IMR-90 (cell line): ENCODE measurements at regions not wholly inside any gene's neighbourhood (a gene's known extent, or its start where the extent isn't known, plus 50 kb on each side); places are given as distances from the start of the nearest gene placed in this dataset.

Source experiments
- ATAC-seq: fragments of 200-7000 bp; cut with Tn5 transposase; 2 replicates; pipeline ENCODE4 v1.9.1; 2020; ENCODE audit warnings: low read depth, mild to moderate bottlenecking, moderate library complexity
- BruUV-seq: library from RNA; stranded (reverse); fragments of 400-500 nt; replicated peaks from 2 replicates; lab custom pipeline; 2021; lab: Mats Ljungman, UMichigan
- CTCF ChIA-PET: fragments of 300-600 bp; formaldehyde crosslinking; extraction: SDS; loops from one replicate; lab custom pipeline; 2021; ENCODE audit warnings: antibody characterized with exemption; lab: Yijun Ruan, JAX
- POLR2A ChIA-PET: fragments of 300-600 bp; sonication (Branson Sonifier 250); formaldehyde crosslinking; loops from one replicate; lab custom pipeline; 2022; ENCODE audit warnings: antibody characterized with exemption; ENCODE audit not compliant: unreplicated experiment; lab: Charles Lee
- DNase-seq: peaks from one replicate; pipeline ENCODE4 v3.0.0; 2013
- H2AFZ ChIP-seq: replicated peaks from 2 replicates; pipeline ENCODE3; 2013; ENCODE audit warnings: low read length, mild to moderate bottlenecking; ENCODE audit not compliant: poor library complexity
- H2AK5ac ChIP-seq: 2 replicates; pipeline ENCODE4 v1.6.1; 2013; ENCODE audit warnings: low read depth, low read length, inconsistent platforms
- H2AK9ac ChIP-seq: replicated peaks from 2 replicates; pipeline ENCODE3; 2013; ENCODE audit warnings: mild to moderate bottlenecking, low read depth, low read length, moderate library complexity; ENCODE audit not compliant: poor library complexity
- H2BK120ac ChIP-seq: 2 replicates; pipeline ENCODE4 v1.6.1; 2013; ENCODE audit warnings: low read depth, low read length, inconsistent platforms
- H2BK15ac ChIP-seq: 3 replicates; pipeline ENCODE4 v1.6.1; 2013; ENCODE audit warnings: low read depth, low read length, inconsistent platforms
- H2BK20ac ChIP-seq: 2 replicates; pipeline ENCODE4 v1.6.1; 2013; ENCODE audit warnings: low read depth, mild to moderate bottlenecking, inconsistent platforms, low read length, moderate library complexity
- H2BK5ac ChIP-seq: 2 replicates; pipeline ENCODE4 v1.6.1; 2013; ENCODE audit warnings: mild to moderate bottlenecking, low read depth, low read length, inconsistent platforms; ENCODE audit not compliant: poor library complexity, severe bottlenecking
- H3K14ac ChIP-seq: replicated peaks from 2 replicates; pipeline ENCODE4 v1.6.1; 2013; ENCODE audit warnings: low read depth, low read length, inconsistent platforms
- H3K18ac ChIP-seq: 2 replicates; pipeline ENCODE4 v1.6.1; 2013; ENCODE audit warnings: low read depth, low read length, control low read depth
- H3K23ac ChIP-seq: 2 replicates; pipeline ENCODE4 v1.6.1; 2013; ENCODE audit warnings: low read depth, low read length, inconsistent platforms
- H3K27ac ChIP-seq: 2 replicates; pipeline ENCODE4 v1.5.1; 2013; ENCODE audit warnings: mild to moderate bottlenecking, control low read depth, low read length; ENCODE audit not compliant: insufficient read depth
- H3K27me3 ChIP-seq: 2 replicates; pipeline ENCODE4 v1.6.1; 2013; ENCODE audit warnings: low read length; ENCODE audit not compliant: control insufficient read depth, insufficient read depth
- H3K36me3 ChIP-seq: 2 replicates; pipeline ENCODE4 v1.6.1; 2013; ENCODE audit warnings: low read length, mixed read lengths; ENCODE audit not compliant: control insufficient read depth, insufficient read depth
- H3K4ac ChIP-seq: 2 replicates; pipeline ENCODE4 v1.6.1; 2013; ENCODE audit warnings: low read depth, low read length, inconsistent platforms
- H3K4me1 ChIP-seq: 2 replicates; pipeline ENCODE4 v1.6.1; 2013; ENCODE audit warnings: low read length, mixed read lengths; ENCODE audit not compliant: control insufficient read depth, insufficient read depth
- H3K4me2 ChIP-seq: 2 replicates; pipeline ENCODE4 v1.6.1; 2013; ENCODE audit warnings: low read depth, mild to moderate bottlenecking, control low read depth, low read length, moderate library complexity
- H3K4me3 ChIP-seq: 2 replicates; pipeline ENCODE4 v1.5.1; 2013; ENCODE audit warnings: low read depth, mild to moderate bottlenecking, control low read depth, low read length, moderate library complexity; ENCODE audit not compliant: insufficient read depth
- H3K56ac ChIP-seq: 2 replicates; pipeline ENCODE4 v1.6.1; 2013; ENCODE audit warnings: low read length, inconsistent platforms; ENCODE audit not compliant: insufficient read depth; ENCODE audit errors: extremely low read depth
- H3K79me1 ChIP-seq, 2 experiments: 2 replicates each; pipeline ENCODE4 v1.6.1; 2013; ENCODE audit warnings: low read length in 2 of 2, inconsistent platforms in 1 of 2, low read depth in 1 of 2
- H3K9ac ChIP-seq: 2 replicates; pipeline ENCODE4 v1.6.1; 2013; ENCODE audit warnings: low read depth, low read length, control low read depth
- H3K9me1 ChIP-seq: 2 replicates; pipeline ENCODE4 v1.6.1; 2013; ENCODE audit warnings: low read length, inconsistent platforms; ENCODE audit not compliant: insufficient read depth
- H3K9me3 ChIP-seq: 2 replicates; pipeline ENCODE4 v1.6.1; 2013; ENCODE audit warnings: low read length; ENCODE audit not compliant: control insufficient read depth, insufficient read depth
- H4K20me1 ChIP-seq: 2 replicates; pipeline ENCODE4 v1.6.1; 2013; ENCODE audit warnings: low read length, inconsistent platforms; ENCODE audit not compliant: insufficient read depth
- H4K5ac ChIP-seq: 2 replicates; pipeline ENCODE4 v1.6.1; 2013; ENCODE audit warnings: mild to moderate bottlenecking, low read depth, low read length, control low read depth
- H4K8ac ChIP-seq, 2 experiments: 2 replicates each; pipeline ENCODE4 v1.6.1; 2013; ENCODE audit warnings: low read depth in 2 of 2, low read length in 2 of 2, control low read depth in 1 of 2, inconsistent platforms in 1 of 2
- H4K91ac ChIP-seq: 2 replicates; pipeline ENCODE4 v1.6.1; 2013; ENCODE audit warnings: low read depth, low read length, inconsistent platforms; ENCODE audit not compliant: insufficient read depth
- CTCF ChIP-seq: conservative IDR thresholded peaks from 2 replicates; pipeline ENCODE4 v1.5.1; 2012; ENCODE audit warnings: mild to moderate bottlenecking, low read depth, low read length, improper control_type of control experiment
- ELK1 ChIP-seq: fragments of 150-350 bp; IDR thresholded peaks from 2 replicates; pipeline ENCODE4 v1.6.1; 2016; ENCODE audit warnings: low read depth, mild to moderate bottlenecking, low read length, moderate library complexity, borderline replicate concordance
- NFE2L2 ChIP-seq: fragments of 150-350 bp; IDR thresholded peaks from 2 replicates; pipeline ENCODE4 v1.6.1; 2016; ENCODE audit warnings: low read depth, mild to moderate bottlenecking, low read length
- RAD21 ChIP-seq: IDR thresholded peaks from 2 replicates; pipeline ENCODE4 v1.6.1; 2012; ENCODE audit warnings: low read length, improper control_type of control experiment
- RCOR1 ChIP-seq: IDR thresholded peaks from 2 replicates; pipeline ENCODE4 v1.6.1; 2012; ENCODE audit warnings: mild to moderate bottlenecking, low read length, improper control_type of control experiment; ENCODE audit not compliant: insufficient replicate concordance
- SMC3 ChIP-seq: fragments of 150-350 bp; IDR thresholded peaks from 2 replicates; pipeline ENCODE4 v1.6.1; 2016; ENCODE audit warnings: low read depth, mild to moderate bottlenecking, antibody characterized with exemption, low read length, moderate library complexity
- USF2 ChIP-seq: fragments of 150-350 bp; IDR thresholded peaks from 2 replicates; pipeline ENCODE4 v1.6.1; 2017; ENCODE audit warnings: mild to moderate bottlenecking, antibody characterized with exemption, low read length, low read depth
- WGBS, 2 experiments: methylation state at CpG; one replicate each; pipeline versions ENCODE4 v1.1.5 to v1.1.7; 2013; ENCODE audit warnings: missing lambda C conversion rate in 2 of 2; ENCODE audit not compliant: insufficient read length in 1 of 2; ENCODE audit errors: extremely low coverage in 2 of 2; 5-methylcytosine and 5-hydroxymethylcytosine counted together
- dilution Hi-C: fragments of 300-500 bp; cut with HindIII; formaldehyde crosslinking; loops from one replicate; pipeline ENCODE4 v1.14.3; 2018; ENCODE audit warnings: low sequenced_read_pairs; ENCODE audit not compliant: unreplicated experiment
- in situ Hi-C: fragments of 300-500 bp; cut with MboI; formaldehyde crosslinking; loops from 3 replicates; pipeline ENCODE4 v1.14.3; 2019; ENCODE audit warnings: low sequenced_read_pairs, inconsistent platforms, mixed read lengths
- intact Hi-C: fragments of 100-400 bp; cut with micrococcal nuclease; formaldehyde crosslinking; loops from 2 replicates; pipeline ENCODE4 v1.10.0; 2022

GRCh38 chr22:27545085-27545484 lies 256.5 kb downstream of the MN1 start:
- DNase-seq (no peak), ATAC-seq (no peak)
- no peak overlapping the region for H2BK5ac ChIP-seq
- H2AFZ ChIP-seq: no peak overlapping the region
- POLR2A ChIA-PET: interaction anchor here (0.6 kb wide), 1 partner anchor 443 kb away, joined by 15 read pairs; no protein-coding TSS in a partner anchor
- no peaks in the 10 kb centered on the region for H3K9me1 ChIP-seq
- H2BK15ac ChIP-seq: no peak overlapping the region
- intact Hi-C loops: no loop called here
- no peaks in the 10 kb centered on the region for H3K36me3 ChIP-seq
- H2AK5ac ChIP-seq: no peak overlapping the region
- WGBS, 2 experiments: no CpG with 5 or more reads among the region's 7 CpGs
- no peak overlapping the region for H4K91ac ChIP-seq
- TF ChIP-seq ELK1 (no peak), RCOR1 (no peak), RAD21 (no peak), USF2 (no peak), NFE2L2 (no peak), CTCF (no peak), SMC3 (no peak)
- dilution Hi-C loops: no loop called here
- no peak overlapping the region for H3K4me3 ChIP-seq
- no peaks in the 10 kb centered on the region for H3K79me1 ChIP-seq
- no peak overlapping the region for H2AK9ac ChIP-seq
- H3K9ac ChIP-seq: no peak overlapping the region
- no peak overlapping the region for H3K4ac ChIP-seq
- H4K20me1 ChIP-seq: no peaks in the 10 kb centered on the region
- no peak overlapping the region for H3K4me2 ChIP-seq
- no peak overlapping the region for H4K5ac ChIP-seq
- no peak overlapping the region for H3K27ac ChIP-seq
- no peak overlapping the region for H3K18ac ChIP-seq
- CTCF ChIA-PET: no interaction called here
- no peak overlapping the region for H3K14ac ChIP-seq
- H3K56ac ChIP-seq: no peak overlapping the region
- in situ Hi-C loops: no loop called here
- no TSS peak for BruUV-seq
- H3K4me1 ChIP-seq: no peaks in the 10 kb centered on the region; the same call in 1 of the 2 replicates
- no peak overlapping the region for H2BK20ac ChIP-seq
- H2BK120ac ChIP-seq: no peak overlapping the region
- H3K9me3 ChIP-seq: no peaks in the 10 kb centered on the region
- H4K8ac ChIP-seq: no peak overlapping the region
- peaks cover 46% of the 10 kb centered on the region for H3K27me3 ChIP-seq
- no peak overlapping the region for H3K23ac ChIP-seq
